B cell (primary cell): ENCODE measurements at regions not wholly inside any gene's neighbourhood (a gene's known extent, or its start where the extent isn't known, plus 50 kb on each side); places are given as distances from the start of the nearest gene placed in this dataset.

Experiments
- EZH2 ChIP-seq: IDR thresholded peaks from 2 replicates; pipeline ENCODE4 v1.6.1; 2012; ENCODE audit warnings: borderline replicate concordance, low read depth, mild to moderate bottlenecking, moderate library complexity, low read length; ENCODE audit not compliant: insufficient read depth, poor library complexity, severe bottlenecking
- TF ChIP-seq, protein P1 (sequence below): fragments of 200-600 bp; IDR thresholded peaks from one replicate; pipeline ENCODE4 v1.8.0; 2022; ENCODE audit warnings: antibody characterized with exemption, mild to moderate bottlenecking

DNA sequence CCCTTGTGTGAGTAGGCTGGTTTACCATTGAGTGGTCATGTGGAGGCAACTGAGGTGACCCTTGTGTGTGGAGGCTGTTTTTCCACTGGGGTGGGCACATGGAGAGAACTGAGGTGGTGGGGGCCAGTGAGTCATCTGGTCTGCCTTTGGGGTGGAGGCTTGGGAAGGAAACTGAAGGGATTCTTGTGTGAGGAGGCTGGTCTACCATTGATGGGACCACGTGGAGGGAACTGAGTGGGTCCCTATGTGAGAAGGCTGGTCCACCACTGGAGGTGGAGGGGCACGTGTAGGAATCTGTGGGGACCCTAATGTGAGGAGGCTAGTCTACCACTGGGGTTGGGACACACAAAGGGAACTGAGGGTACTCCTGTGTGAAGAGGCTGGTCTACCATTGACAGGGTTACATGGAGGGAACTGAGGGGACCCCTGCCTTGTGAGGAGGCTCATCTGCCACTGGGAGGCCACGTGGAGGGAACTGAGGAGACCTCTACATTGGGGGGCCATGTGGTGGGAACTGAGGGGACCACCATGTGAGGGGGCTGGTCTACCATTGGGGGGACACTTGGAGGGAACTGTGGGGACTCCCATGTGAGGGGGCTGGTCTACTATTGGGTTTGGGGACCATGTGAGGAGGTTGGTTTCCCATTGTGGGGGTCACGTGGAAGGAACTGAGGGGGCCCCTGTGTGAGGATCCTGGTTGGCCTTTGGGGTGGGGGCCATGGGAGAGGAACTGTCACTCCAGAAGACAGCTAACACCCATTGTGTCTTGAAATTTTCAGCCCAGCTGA is 164.5 kb downstream of the WNT7A start:
- TF ChIP-seq, protein P1, sequence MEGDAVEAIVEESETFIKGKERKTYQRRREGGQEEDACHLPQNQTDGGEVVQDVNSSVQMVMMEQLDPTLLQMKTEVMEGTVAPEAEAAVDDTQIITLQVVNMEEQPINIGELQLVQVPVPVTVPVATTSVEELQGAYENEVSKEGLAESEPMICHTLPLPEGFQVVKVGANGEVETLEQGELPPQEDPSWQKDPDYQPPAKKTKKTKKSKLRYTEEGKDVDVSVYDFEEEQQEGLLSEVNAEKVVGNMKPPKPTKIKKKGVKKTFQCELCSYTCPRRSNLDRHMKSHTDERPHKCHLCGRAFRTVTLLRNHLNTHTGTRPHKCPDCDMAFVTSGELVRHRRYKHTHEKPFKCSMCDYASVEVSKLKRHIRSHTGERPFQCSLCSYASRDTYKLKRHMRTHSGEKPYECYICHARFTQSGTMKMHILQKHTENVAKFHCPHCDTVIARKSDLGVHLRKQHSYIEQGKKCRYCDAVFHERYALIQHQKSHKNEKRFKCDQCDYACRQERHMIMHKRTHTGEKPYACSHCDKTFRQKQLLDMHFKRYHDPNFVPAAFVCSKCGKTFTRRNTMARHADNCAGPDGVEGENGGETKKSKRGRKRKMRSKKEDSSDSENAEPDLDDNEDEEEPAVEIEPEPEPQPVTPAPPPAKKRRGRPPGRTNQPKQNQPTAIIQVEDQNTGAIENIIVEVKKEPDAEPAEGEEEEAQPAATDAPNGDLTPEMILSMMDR: no peak
- TF ChIP-seq EZH2: no peak
